ENCODE measurements at regions not wholly inside any gene's neighbourhood (a gene's known extent, or its start where the extent isn't known, plus 50 kb on each side); places are given as distances from the start of the nearest gene placed in this dataset.

- no peak for DNase-seq (ENCODE audit: low read depth in 1 of 2, low spot score in 1 of 2)
These were observed 211.3 kb downstream of the GPD2 start for GRCh38 chr2:156647377-156648010.

GRCh38 chr2:156648522-156648921 lies 212.3 kb downstream of the GPD2 start:
- DNase-seq (ENCODE audit: low read depth in 1 of 2, low spot score in 1 of 2), result no peak

- no peak for DNase-seq (ENCODE audit: low read depth in 1 of 2, low spot score in 1 of 2)
These were observed 213.4 kb downstream of the GPD2 start for GRCh38 chr2:156649596-156649995.

GRCh38 chr2:156652691-156653090 lies 216.5 kb downstream of the GPD2 start:
- DNase-seq (ENCODE audit: low read depth in 1 of 2, low spot score in 1 of 2), result no peak

- DNase-seq (ENCODE audit: low read depth in 1 of 2, low spot score in 1 of 2), result no peak
These were observed 217.5 kb downstream of the GPD2 start for GRCh38 chr2:156653675-156654074.

- DNase-seq (ENCODE audit: low read depth in 1 of 2, low spot score in 1 of 2), result no peak
These were observed 221.6 kb downstream of the GPD2 start for GRCh38 chr2:156657809-156658208.

- DNase-seq (ENCODE audit: low read depth in 1 of 2, low spot score in 1 of 2), result no peak
These were observed 223.5 kb downstream of the GPD2 start for GRCh38 chr2:156659694-156660093.

- no peak for DNase-seq (ENCODE audit: low read depth in 1 of 2, low spot score in 1 of 2)
These were observed 227.7 kb downstream of the GPD2 start for GRCh38 chr2:156663757-156664409.

GRCh38 chr2:156666130-156666785 lies 230.1 kb downstream of the GPD2 start:
- no peak for DNase-seq (ENCODE audit: low read depth in 1 of 2, low spot score in 1 of 2)

GRCh38 chr2:156670104-156670503 lies 233.9 kb downstream of the GPD2 start:
- no peak for DNase-seq (ENCODE audit: low read depth in 1 of 2, low spot score in 1 of 2)

GRCh38 chr2:156671706-156672361 lies 235.7 kb downstream of the GPD2 start:
- DNase-seq (ENCODE audit: low read depth in 1 of 2, low spot score in 1 of 2), result no peak

- no peak for DNase-seq (ENCODE audit: low read depth in 1 of 2, low spot score in 1 of 2)
These were observed 236.6 kb downstream of the GPD2 start for GRCh38 chr2:156672556-156673332.

GRCh38 chr2:156673333-156673615 lies 237.1 kb downstream of the GPD2 start:
- DNase-seq (ENCODE audit: low read depth in 1 of 2, low spot score in 1 of 2), result no peak

- DNase-seq (ENCODE audit: low read depth in 1 of 2, low spot score in 1 of 2), result no peak
These were observed 237.8 kb downstream of the GPD2 start for GRCh38 chr2:156673981-156674380.

- no peak for DNase-seq (ENCODE audit: low read depth in 1 of 2, low spot score in 1 of 2)
These were observed 239.7 kb downstream of the GPD2 start for GRCh38 chr2:156675896-156676295.

GRCh38 chr2:156679820-156680219 lies 243.6 kb downstream of the GPD2 start:
- no peak for DNase-seq (ENCODE audit: low read depth in 1 of 2, low spot score in 1 of 2)

- no peak for DNase-seq (ENCODE audit: low read depth in 1 of 2, low spot score in 1 of 2)
These were observed 244.1 kb downstream of the GPD2 start for GRCh38 chr2:156680266-156680665.

- no peak for DNase-seq (ENCODE audit: low read depth in 1 of 2, low spot score in 1 of 2)
These were observed 250.9 kb downstream of the GPD2 start for GRCh38 chr2:156687126-156687525.

GRCh38 chr2:156687715-156688114 lies 251.5 kb downstream of the GPD2 start:
- no peak for DNase-seq (ENCODE audit: low read depth in 1 of 2, low spot score in 1 of 2)

GRCh38 chr2:156689939-156690338 lies 253.8 kb downstream of the GPD2 start:
- DNase-seq (ENCODE audit: low read depth in 1 of 2, low spot score in 1 of 2), result no peak

- no peak for DNase-seq (ENCODE audit: low read depth in 1 of 2, low spot score in 1 of 2)
These were observed 254.8 kb downstream of the GPD2 start for GRCh38 chr2:156691014-156691413.
